ENCODE measurements at regions not wholly inside any gene's neighbourhood (a gene's known extent, or its start where the extent isn't known, plus 50 kb on each side); places are given as distances from the start of the nearest gene placed in this dataset.

DNA sequence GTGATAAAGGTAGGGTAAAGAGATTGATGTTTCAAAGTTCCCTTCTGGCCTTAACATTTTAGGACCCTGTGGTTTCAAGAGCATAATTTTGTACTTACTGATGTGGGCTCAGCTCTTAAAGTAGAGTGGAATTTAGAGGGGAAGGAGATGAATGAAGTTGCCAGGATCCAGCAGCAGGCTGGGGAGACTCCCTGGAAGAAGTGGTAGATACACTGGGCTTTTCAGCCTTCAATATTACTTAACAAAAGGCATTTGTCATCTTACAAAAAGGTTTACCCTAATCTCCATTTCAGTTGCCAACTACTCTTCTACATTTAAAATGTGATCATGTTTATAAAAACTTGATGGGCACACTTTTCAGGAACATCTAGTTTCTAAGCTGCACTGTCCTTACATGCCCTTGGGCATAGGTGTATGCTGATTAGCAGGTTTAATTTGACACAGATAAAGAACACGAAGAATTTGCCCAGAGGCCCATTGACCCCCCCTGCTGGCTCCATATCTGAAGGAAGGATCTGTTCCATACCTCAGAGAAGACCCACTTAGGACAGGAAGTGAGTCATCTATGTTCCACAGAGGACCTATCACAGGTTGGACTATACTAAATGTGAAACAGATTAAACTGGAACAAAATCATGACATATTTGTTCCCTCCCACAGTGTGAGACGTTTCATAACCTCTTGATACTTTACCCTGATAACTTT is 93.0 kb upstream of the LPP start:
- DNase-seq (ENCODE audit: low spot score) = peak; percentile 64

DNA sequence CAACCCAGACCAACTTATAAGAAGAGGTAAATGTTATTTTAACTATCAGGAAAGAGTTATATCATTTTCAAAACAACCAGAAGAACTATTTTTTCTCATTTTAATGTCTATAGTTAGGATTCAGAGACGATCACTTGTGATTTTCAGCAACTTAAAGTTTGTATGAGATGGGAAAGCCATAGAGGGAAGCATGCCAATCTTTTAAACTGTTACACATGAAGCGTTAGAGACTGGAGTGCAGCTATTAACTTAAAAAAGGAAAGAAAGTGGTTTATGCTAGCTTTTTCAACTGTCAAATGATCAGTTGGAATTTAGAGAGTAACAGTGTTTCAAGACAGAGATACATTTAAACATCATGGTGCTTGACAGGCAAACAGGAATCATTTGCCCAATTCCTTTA is 91.7 kb upstream of the LPP start:
- DNase-seq (ENCODE audit: low spot score) = no peak

DNA sequence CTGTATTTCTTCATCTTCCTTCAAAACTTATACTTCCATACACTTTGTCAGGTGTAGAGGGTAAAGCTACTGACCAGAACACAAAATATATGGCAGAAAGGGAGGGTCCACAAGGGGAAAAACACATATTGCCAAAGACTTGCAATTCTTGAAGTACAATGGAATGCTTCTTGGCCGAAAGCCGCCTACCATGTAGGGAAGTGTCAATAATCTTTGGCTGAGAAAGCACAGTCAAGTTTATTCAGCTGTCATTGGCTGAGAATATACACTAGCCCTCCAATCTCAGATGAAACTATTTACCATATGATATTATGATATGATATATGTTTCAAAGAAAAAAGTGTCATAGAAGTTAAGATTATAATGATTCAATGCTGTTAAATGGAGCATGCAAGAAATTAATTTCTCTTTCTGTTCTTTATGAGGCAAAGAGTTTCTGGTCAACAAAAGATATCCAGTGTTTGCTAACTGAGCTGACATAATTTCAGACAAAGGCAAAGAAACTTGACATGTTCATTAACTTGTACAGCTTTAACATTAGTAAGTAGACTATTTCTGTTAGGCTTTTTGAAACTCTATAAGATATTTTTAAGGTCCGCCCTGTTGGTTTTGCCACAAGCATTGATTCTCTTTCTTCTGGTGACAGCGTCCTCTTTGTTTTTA is 89.0 kb upstream of the LPP start:
- no peak for DNase-seq (ENCODE audit: low spot score)

DNA sequence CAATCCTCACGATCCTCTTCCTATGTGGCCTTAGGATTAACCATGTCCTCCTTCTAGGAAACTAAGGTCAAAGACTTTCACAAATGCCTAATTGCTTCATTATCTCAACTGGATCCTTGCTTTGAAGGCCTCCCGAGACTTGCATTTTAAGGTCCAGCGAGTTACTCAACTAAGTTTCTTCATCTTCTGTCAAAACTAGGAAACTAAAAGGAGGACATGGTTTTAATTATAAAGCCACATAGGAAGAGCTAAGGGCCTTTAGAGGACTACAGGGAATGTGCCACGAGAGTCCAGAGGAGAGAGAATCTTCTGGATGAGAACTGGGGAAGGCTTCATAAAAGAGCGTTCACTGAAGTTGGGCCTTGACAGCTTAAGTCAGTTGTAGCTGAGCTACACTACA is 87.8 kb upstream of the LPP start:
- DNase-seq (ENCODE audit: low spot score) = no peak

DNA sequence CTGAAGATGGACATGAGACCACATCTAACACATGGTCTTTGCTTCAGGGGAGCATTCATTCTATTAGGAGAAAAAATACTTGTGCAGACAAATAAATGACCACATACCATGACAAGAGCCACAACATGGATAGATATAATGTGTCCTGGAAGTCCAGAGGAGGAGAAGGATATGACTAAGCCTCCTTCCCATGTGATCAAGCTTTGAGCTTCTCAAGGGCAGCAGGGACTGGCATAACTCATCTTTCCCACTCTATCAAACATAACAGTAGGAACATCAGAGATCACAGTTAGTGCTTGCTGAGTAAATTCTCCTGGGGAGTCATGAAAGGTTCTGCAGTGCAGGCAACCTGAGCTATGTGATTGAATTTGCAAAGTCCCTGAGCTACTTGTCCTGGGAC is 86.0 kb upstream of the LPP start:
- DNase-seq (ENCODE audit: low spot score) = no peak

DNA sequence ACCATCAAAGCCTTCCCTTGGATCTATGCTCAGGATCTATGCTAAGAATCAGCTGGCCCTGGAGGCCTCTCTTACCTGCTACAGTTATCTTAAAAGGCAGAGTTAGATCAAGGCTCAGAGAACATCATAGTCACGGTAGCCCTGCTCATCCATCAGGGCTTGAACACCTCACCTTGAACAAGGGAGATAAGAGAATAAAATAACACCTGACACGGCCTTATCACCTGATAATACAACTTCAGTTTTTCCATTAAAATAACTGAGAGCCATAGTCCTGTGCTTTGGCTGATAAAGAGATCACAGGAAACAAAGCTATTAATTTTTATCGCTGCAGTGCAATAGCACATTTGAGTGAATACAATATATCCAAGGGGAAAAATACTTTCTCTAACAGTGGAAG is 85.6 kb upstream of the LPP start:
- DNase-seq (ENCODE audit: low spot score) = no peak

DNA sequence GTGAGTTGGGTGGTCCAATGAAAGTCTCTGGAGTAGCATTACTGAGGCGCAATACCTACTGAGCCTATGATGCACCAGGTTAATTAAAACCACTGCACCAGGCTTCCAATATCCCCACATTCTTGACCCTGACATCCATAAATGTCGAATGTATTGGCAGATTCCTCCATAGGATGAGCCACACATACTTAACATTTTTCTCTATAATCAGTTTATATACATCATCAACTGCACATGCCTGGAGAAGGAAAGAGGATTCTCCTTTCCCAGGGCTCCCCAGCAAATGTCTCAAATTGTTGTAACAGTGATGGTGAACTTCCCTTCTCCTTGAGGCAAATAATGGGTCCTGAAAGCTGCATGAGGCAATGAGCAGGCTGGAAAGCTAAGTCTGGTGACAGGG is 82.3 kb upstream of the LPP start:
- DNase-seq (ENCODE audit: low spot score) = no peak

DNA sequence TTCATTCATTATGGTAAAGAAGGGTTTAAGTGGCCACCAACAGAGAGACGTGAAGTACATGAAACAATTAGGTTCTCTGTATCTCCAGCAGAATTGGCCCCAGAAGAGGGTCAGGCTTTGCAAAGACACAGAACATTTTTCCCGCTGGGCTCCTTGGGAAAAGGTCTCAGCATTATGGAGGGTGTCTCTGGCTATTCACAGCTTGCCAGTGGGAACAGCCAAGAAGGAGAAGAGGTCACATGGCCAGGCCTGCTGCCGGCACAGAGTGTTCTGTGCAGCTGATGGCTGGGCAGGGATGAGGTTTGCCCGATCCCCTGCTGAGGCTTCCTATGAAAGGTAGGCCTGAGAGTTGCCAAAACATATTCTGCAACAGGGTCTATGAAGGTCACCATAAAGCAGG is 77.8 kb upstream of the LPP start:
- no peak for DNase-seq (ENCODE audit: low spot score)

DNA sequence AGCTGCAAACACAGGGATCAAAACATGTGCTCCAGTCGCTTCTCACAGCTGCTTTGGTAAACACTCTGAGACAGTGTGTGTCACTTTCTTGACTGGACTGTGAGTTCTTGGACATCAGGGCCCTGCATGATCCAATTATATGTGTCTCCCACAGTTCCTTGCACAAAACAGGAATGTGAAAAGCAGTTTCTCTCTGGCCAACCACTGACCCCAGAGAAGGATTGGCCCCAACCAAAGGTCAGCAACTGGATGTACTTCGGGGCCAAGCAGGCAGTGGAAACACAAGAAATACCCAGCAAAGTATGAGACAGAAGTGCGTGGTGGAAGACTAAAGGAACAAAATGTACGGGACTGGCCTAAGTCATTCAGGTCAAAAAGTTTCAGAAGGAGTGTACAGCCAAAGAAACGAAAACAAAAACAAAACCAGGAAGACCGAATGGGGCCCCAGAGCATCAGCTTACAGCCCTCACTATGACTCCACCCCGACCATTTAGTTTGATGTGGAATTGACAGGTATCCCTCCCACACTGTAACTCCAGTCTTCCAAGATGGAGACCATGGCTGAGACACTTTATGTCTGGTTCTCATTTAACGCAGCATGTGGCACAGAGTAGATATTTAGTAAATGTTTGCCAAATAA is 76.7 kb upstream of the LPP start:
- no peak for DNase-seq (ENCODE audit: low spot score)

DNA sequence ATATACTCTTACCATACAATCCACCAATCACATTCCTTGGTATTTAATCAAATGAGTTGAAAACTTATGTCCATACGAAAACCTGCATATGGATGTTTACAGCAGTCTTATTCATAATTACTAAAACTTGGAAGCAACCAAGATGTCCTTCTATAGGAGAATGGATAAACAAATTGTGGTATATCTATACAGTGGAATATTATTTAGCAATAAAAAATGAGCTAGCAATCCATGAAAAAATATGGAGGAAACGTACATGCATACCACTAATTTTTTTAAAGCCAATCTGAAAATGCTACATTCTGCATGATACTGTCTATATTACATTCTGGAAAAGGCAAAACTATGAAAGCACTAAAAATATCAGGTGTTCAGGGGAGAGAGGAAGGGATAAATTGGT is 73.9 kb upstream of the LPP start:
- DNase-seq (ENCODE audit: low spot score) = no peak

DNA sequence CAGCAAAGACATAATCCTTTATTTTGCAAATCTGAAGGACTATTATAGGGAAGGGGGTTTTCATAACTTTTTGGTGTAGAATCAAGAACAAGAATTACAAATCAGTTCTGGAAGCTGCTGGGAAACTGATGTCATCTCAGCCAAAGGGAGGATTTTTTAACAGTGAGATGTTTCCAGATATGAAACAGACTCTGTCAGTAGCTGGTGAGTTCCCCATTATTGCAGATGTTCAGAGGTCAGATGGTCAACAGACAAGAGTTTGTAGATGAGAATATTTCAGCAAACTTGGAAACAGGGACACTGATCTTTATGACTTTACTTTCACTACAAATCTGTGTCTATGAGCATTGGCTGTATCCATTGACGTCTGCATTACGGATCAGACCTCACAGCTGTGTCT is 71.9 kb upstream of the LPP start:
- no peak for DNase-seq (ENCODE audit: low spot score)

DNA sequence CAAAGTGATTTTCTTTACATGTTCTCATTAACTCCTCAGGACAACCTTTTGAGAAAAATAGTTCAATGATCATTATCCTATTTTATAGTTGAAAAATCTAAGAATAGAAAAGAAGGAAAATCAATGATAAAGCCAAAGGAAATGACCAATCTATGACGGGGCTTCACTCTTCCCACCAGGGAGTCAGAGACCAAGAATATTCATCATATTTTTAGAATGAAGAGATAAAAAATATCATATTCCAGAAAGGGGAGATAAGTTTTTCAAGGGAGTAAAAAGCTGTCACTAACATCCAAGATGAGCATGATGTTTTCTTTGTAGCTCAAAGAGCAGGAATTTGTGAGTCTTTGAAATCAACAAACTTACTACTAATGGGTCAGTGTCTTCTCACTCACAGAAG is 71.5 kb upstream of the LPP start:
- no peak for DNase-seq (ENCODE audit: low spot score)

DNA sequence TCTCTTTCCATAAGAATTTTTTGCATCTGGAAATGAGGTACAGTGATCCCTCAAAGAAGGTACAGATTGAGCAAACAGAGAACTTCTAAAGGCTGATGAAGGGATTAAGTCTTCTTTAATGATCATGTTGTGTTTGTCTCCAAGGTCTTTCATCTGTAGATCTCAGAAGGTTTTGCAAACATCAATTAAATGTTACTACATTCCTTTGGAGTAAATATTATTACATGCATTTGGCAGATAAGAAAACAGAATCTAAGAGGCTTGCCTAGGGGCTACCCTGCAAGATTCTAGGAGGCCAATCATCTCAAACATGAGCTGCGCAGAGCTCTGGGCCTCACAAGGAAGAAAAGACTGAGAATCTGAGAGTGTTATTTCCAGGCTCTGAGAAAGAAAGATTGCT is 70.9 kb upstream of the LPP start:
- DNase-seq (ENCODE audit: low spot score) = no peak

DNA sequence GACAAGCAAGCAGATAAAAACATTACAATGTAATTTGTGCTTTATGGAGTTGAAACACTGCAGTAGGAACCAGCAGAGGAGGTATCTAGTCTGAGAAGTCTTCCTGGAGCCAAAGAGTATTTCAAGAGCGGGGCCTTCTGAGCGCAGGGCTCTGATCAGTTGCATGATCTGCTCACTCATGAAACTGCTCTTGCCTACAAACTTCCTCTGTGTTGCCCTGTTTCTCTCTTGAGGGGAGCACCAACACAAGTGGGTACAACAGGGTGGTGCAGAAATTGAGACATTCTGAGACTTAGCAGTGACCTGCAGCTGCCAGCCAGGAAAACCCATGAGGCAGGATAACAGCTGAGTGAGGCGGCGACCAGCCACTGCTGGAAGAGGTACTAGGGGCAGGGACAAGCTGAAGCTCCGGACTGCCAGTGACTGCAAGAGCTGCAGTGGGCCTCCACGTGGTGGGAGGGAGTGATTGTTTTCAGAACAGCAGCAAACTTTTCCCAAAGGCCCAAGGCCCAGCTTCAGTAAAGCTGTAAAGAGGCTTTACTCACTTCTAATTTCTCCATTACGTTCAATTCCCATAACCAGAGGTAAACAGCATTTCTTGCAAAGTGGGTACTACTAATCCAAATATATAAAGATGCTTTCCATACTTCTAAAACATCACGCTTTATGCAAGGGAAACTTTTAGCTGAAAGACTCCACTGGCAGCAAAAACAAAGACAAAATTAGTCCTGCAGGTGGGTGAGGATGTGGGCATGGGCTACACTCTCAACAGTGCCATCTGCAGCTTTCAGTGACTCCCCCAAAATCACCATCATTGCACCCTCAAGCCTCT is 69.0 kb upstream of the LPP start:
- no peak for DNase-seq (ENCODE audit: low spot score)

DNA sequence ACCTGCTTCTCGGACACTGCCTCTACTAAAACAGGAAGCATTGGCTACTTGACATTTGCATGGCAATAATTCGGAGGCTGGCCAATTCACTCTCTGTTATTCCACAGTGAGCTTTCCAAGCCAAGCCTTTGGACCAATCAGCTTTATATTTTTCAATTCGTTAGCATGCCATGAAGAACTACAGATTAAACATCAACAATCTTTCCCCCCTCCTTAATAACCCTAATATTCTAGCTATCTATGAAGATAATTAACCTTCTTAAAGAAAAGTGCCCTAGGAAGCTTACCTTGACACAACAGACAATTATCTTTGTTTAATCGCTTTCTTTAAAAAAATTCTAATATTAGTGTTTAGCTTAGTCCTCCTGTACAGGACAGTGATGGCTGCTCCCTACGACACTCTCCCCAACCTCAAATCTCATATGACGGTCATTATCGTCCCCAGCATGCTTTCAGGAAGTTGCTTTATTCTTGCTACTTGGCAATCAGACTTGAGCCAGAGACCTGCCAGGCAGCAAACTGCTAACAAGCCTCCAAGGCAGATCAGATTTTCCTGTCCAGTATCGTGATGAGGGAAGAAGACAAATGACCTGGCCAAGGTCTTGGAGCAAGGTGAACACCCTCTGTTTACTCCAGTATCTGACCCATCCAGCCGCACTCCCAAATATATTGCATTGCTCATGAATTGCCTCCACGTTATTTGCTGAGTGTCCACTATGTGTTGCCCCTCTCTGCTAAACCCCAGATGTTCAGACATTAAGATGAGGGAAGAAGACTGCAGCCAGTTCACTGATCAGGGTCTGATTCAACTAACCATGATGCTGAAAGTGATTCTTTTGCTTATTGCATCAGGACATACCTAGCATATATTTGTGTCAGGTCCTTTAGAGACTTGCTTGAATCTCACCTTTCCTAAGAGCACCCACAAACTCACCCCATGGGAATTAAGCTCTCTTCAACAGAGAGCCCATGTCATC is 68.1 kb upstream of the LPP start:
- DNase-seq (ENCODE audit: low spot score) = no peak

DNA sequence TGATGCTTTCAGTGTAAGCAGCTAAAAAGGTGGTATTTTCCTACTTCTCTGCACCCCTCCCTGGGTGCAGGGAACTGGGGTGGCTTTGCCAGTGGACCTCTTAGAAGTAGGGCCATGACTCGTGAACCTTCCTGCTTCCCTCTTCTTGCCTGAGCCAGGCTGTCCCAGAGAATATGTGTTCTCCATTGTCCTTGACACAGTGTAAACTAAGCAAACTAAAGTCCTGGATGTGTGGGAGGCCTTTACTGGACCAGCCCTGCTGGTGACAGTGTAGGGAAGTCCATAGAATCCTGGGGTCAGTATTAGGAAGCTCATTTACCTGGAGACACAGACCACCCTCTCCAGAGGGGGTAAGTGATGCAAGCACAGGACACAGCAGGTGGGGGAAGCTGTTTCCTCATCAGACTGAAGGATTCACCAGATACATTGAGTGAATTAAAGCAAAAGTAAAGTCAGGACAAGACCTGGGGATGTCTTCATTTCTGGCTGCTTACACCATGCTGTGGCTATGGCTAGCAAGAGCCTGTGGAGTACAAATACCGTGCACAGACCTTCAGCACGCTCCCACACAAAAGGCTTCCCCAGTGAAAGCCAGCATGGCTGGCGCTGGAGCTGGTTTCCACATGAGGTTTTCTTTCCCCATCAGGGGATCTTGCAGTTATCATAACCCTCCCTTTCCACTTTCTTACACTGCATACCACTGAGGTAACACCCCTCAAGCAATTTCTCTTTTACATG is 64.8 kb upstream of the LPP start:
- DNase-seq (ENCODE audit: low spot score) = no peak

DNA sequence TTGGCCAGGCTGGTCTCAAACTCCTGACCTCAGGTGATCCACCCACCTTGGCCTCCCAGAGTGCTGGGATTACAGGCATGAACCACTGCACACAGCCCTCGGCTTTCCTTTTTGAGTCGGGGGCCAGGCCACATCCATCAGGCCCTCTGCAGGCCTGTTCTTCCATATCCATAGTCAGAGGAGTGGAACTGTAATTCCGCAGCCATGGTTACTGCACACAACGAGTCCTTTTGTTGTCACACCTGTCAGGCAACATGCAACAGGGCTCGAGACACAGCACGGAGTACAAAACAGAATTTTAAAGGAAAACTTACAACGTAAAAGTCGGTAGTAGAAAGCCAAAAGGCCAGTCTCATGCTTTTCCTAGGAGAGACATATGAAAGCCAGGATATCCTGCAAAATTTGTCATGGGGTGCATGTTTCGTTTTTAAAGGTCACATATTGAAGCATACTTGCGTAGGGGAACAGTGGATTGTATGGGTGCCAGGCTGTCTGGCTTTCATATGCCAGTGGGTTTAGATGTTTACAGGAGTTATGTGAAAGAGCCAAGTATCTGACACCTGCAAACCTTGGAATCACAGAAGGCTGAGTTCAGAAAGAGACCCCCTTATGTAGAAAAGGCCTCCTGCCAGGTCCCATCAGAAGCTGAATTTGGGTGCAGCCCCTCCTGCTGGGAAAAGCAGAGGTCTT is 63.2 kb upstream of the LPP start:
- DNase-seq (ENCODE audit: low spot score) = no peak

DNA sequence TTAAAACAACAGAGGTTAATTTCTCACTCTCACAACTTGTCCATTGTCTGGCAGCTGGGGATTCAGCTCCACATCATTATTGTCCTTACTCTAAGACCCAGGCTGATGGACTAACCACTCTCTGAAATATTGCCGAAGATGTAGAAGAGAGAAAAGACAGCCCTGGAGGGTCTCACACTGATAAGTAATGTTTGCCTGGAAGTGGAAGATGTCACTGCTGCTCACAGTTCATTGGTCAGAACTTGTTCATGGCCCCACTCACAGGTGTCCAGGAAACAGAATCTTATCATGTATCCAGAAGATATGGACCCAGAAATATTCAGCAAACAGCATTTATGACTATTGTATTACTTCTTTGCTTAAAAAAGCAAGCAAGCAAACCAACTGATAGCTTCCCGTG is 62.2 kb upstream of the LPP start:
- DNase-seq (ENCODE audit: low spot score) = no peak

DNA sequence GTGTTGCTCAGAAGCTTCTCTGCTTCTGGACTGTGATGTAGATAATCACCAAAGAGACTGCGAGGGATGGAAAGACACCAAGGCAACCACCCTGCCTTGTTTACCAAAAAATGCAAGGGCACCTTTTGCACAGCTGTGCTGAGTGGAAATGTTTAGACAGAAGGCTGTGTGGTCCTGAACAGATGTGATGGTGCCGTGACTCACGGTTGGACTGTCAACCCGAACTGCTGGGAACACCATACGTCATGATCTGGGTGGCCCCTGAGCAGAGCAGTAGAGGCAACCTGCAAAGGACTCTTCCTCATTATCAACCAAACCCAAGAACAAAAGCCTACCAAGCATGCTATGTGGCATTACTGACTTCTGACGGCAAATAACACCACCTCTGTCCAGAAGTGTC is 61.3 kb upstream of the LPP start:
- DNase-seq (ENCODE audit: low spot score) = no peak

DNA sequence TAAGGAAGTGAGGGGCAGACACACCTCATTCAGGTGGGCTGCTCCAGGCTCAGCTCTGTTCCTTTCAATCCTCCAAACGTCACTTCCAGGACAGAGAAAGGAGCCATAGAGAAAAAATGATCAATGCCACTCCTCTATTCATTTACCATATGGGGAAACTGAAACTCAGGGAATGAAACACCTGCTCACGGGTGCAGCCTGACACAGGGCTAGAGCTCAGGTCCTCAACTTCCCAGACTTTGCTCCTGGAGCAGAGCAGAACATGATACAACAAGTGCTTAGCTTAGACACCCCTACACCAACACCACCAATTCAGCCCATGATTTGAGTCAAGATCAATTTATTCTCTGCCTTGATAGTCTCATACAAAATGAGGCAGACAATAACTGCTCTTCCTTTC is 58.5 kb upstream of the LPP start:
- no peak for DNase-seq (ENCODE audit: low spot score)
